ENCODE measurements at regions not wholly inside any gene's neighbourhood (a gene's known extent, or its start where the extent isn't known, plus 50 kb on each side); places are given as distances from the start of the nearest gene placed in this dataset.

GRCh38 chr13:79681069-79681468, 200.1 kb downstream of the NDFIP2 start:
- no peak for TF ChIP-seq EZH2phosphoT487 (conservative IDR thresholded peaks at IDR 0.05; ENCODE audit: low read length)
- TF ChIP-seq, protein P1, sequence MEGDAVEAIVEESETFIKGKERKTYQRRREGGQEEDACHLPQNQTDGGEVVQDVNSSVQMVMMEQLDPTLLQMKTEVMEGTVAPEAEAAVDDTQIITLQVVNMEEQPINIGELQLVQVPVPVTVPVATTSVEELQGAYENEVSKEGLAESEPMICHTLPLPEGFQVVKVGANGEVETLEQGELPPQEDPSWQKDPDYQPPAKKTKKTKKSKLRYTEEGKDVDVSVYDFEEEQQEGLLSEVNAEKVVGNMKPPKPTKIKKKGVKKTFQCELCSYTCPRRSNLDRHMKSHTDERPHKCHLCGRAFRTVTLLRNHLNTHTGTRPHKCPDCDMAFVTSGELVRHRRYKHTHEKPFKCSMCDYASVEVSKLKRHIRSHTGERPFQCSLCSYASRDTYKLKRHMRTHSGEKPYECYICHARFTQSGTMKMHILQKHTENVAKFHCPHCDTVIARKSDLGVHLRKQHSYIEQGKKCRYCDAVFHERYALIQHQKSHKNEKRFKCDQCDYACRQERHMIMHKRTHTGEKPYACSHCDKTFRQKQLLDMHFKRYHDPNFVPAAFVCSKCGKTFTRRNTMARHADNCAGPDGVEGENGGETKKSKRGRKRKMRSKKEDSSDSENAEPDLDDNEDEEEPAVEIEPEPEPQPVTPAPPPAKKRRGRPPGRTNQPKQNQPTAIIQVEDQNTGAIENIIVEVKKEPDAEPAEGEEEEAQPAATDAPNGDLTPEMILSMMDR (IDR thresholded peaks at IDR 0.05; ENCODE audit: insufficient read depth, low read length, poor library complexity, severe bottlenecking), result no peak
- Histone ChIP-seq H3K9me3 (ENCODE audit: insufficient read depth, low read length) (no peaks in the 10 kb centered on the region), H4K20me1 (ENCODE audit: low read depth, low read length) (no peaks in the 10 kb centered on the region), H3K9me2 (replicated peaks; ENCODE audit: insufficient read depth, low read length) (no peaks in the 10 kb centered on the region), H3K27ac (ENCODE audit: low read depth, low read length) (no peak overlapping the region), H3K79me2 (ENCODE audit: insufficient read depth, low read length) (no peaks in the 10 kb centered on the region), H3K4me2 (ENCODE audit: low read depth, low read length, poor library complexity, severe bottlenecking) (no peak overlapping the region), H2AFZ (ENCODE audit: low read depth, low read length, severe bottlenecking) (no peak overlapping the region), H3F3A (ENCODE audit: insufficient read depth) (no peaks in the 10 kb centered on the region), H3K9ac (ENCODE audit: low read length) (no peak overlapping the region), H3K36me3 (ENCODE audit: low read length) (no peaks in the 10 kb centered on the region), H3K27me3 (ENCODE audit: low read length) (no peaks in the 10 kb centered on the region), H3K4me3 (ENCODE audit: insufficient read depth, low read length, poor library complexity, severe bottlenecking) (no peak overlapping the region)

DNA sequence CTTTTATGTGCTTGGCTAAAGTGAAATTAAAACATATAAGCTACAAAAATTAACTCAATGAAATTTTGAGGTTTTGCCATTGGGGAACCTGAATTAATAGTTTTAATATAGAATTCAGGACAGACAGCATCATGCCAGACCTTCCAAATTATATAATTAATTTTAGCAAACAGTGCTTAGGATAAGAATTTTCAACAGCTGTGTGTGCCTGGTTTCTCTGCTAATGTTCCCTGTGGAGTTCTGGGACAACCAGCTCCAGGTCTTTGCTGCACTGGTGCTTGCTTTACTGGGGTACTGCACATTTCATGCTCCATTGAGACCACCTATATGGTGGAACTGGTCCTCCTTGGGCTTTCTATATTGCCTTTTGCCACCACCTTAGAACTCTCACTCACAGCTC, 199.5 kb downstream of the NDFIP2 start:
- TF ChIP-seq, protein P1 (IDR thresholded peaks at IDR 0.05; ENCODE audit: insufficient read depth, low read length, poor library complexity, severe bottlenecking), result no peak
- TF ChIP-seq EZH2phosphoT487 (conservative IDR thresholded peaks at IDR 0.05; ENCODE audit: low read length), result no peak
- Histone ChIP-seq H3K36me3 (ENCODE audit: low read length) (no peaks in the 10 kb centered on the region), H3K4me2 (ENCODE audit: low read depth, low read length, poor library complexity, severe bottlenecking) (no peak overlapping the region), H2AFZ (ENCODE audit: low read depth, low read length, severe bottlenecking) (no peak overlapping the region), H3K9me3 (ENCODE audit: insufficient read depth, low read length) (no peaks in the 10 kb centered on the region), H3F3A (ENCODE audit: insufficient read depth) (no peaks in the 10 kb centered on the region), H3K27ac (ENCODE audit: low read depth, low read length) (no peak overlapping the region), H3K4me3 (ENCODE audit: insufficient read depth, low read length, poor library complexity, severe bottlenecking) (no peak overlapping the region), H3K9me2 (replicated peaks; ENCODE audit: insufficient read depth, low read length) (no peaks in the 10 kb centered on the region), H3K79me2 (ENCODE audit: insufficient read depth, low read length) (no peaks in the 10 kb centered on the region), H3K27me3 (ENCODE audit: low read length) (no peaks in the 10 kb centered on the region), H3K9ac (ENCODE audit: low read length) (no peak overlapping the region), H4K20me1 (ENCODE audit: low read depth, low read length) (no peaks in the 10 kb centered on the region)

DNA sequence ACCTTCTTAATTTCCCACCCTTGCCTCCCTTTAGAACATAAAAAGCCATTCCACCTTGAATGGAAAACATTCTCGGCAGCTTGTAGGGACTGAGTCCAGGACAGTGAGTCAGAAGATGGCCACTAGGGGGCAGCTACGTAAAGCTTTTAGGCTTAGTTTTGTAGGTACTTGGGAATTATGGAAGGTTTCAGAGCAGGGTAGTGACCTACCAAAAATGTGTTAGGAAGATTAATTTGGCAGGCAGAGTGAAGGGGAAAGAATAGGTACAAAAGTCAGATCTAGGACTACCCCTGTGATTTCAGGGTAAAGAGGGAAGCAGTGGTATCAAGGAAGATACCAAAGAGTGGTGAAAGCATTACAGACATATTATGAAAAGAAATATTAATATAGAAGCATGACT, 198.4 kb downstream of the NDFIP2 start:
- Histone ChIP-seq H3K36me3 (ENCODE audit: low read length) (no peaks in the 10 kb centered on the region), H2AFZ (ENCODE audit: low read depth, low read length, severe bottlenecking) (no peak overlapping the region), H3K9ac (ENCODE audit: low read length) (no peak overlapping the region), H3K79me2 (ENCODE audit: insufficient read depth, low read length) (no peaks in the 10 kb centered on the region), H3F3A (ENCODE audit: insufficient read depth) (no peaks in the 10 kb centered on the region), H3K4me2 (ENCODE audit: low read depth, low read length, poor library complexity, severe bottlenecking) (no peak overlapping the region), H3K9me2 (replicated peaks; ENCODE audit: insufficient read depth, low read length) (no peaks in the 10 kb centered on the region), H4K20me1 (ENCODE audit: low read depth, low read length) (no peaks in the 10 kb centered on the region), H3K27ac (ENCODE audit: low read depth, low read length) (no peak overlapping the region), H3K27me3 (ENCODE audit: low read length) (no peaks in the 10 kb centered on the region), H3K4me3 (ENCODE audit: insufficient read depth, low read length, poor library complexity, severe bottlenecking) (no peak overlapping the region), H3K9me3 (ENCODE audit: insufficient read depth, low read length) (no peaks in the 10 kb centered on the region)
- TF ChIP-seq, protein P1 (IDR thresholded peaks at IDR 0.05; ENCODE audit: insufficient read depth, low read length, poor library complexity, severe bottlenecking), result peak; percentile 81
- no peak for TF ChIP-seq EZH2phosphoT487 (conservative IDR thresholded peaks at IDR 0.05; ENCODE audit: low read length)

Data from SU-DHL-6 (cell line).